Muscle of leg (tissue), 3 donors: ENCODE measurements at regions not wholly inside any gene's neighbourhood (a gene's known extent, or its start where the extent isn't known, plus 50 kb on each side); places are given as distances from the start of the nearest gene placed in this dataset.

Experiments used
- DNase-seq: peaks from one replicate; pipeline ENCODE4 v3.0.0; 2013
- H3K27ac ChIP-seq: one replicate; pipeline ENCODE4 v1.5.1; 2013; ENCODE audit warnings: mild to moderate bottlenecking, low read length, control low read depth
- H3K27me3 ChIP-seq: one replicate; pipeline ENCODE4 v1.6.1; 2013; ENCODE audit warnings: low read length; ENCODE audit not compliant: control insufficient read depth, insufficient read depth
- H3K36me3 ChIP-seq: one replicate; pipeline ENCODE4 v1.6.1; 2013; ENCODE audit warnings: low read length; ENCODE audit not compliant: control insufficient read depth, insufficient read depth
- H3K4me1 ChIP-seq: one replicate; pipeline ENCODE4 v1.6.1; 2013; ENCODE audit warnings: low read length; ENCODE audit not compliant: control insufficient read depth, insufficient read depth
- H3K4me3 ChIP-seq: one replicate; pipeline ENCODE4 v1.5.1; 2013; ENCODE audit warnings: low read length, control low read depth
- H3K9me3 ChIP-seq: replicated peaks from 2 replicates; pipeline ENCODE4 v1.6.1; 2013; ENCODE audit warnings: low read depth, low read length; ENCODE audit not compliant: control insufficient read depth
- whole genome bisulfite sequencing: methylation state at CpG from one replicate; pipeline ENCODE4 v1.1.5; 2013; ENCODE audit warnings: missing lambda C conversion rate; ENCODE audit not compliant: insufficient coverage; 5-methylcytosine and 5-hydroxymethylcytosine counted together

DNA sequence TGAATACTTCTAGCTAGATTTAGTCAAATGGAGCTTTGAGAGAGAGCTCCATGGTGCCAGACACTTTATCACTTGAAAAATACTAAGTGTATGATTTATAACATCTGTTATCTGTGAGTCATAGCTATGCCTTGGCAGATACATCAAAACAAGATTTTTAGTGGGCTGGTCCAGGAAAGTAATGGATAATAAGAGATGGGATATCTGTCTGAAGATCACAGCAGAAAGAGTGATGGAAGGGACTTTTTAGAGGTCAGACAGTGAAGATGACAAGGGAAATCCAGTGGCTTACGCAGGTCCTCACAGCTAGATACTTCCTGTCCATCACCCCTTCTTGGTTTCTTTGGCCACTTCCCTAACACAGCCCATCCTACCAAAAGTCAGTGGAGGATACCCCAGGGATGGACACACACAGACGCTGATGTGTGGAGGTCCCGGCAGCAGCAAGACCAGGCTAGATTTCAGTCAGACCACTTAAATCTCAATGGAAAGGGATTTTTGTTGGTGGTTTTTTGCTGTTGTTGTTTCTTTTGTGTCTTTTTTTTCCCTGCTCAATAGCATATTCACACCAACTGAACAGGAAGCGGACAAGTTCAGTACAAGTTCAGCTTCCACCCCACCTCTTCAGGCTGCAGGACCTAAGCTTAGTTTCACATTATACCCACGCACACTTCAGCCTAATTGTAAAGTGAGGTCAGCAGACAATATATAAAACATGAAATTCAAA is 209.3 kb downstream of the ALDH8A1 start:
- Histone ChIP-seq H3K9me3 (no peaks in the 10 kb centered on the region), H3K27me3 (no peaks in the 10 kb centered on the region), H3K36me3 (no peaks in the 10 kb centered on the region), H3K4me1 (peaks cover 7% of the 10 kb centered on the region), H3K27ac (no peak overlapping the region), H3K4me3 (no peak overlapping the region)
- no CpG with 5 or more reads among the region's 5 CpGs for WGBS
- DNase-seq, result no peak

DNA sequence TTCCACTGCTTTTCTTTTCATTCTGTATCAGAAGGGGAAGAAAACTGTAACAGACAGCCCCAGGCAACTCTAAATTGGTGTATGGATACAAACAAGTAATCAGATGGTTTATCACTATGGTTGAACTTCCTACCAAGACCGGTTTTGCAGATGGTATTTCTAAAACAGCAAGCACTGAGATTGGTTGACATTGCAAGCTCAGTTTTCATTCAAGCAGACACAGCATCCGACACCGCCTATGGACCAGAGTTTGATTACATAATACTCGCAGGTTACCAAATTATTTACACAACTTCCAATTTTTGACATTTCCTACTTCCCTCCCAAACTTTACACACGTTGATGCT is 209.9 kb downstream of the ALDH8A1 start:
- WGBS, result no CpG with 5 or more reads among the region's 5 CpGs
- Histone ChIP-seq H3K27ac (no peak overlapping the region), H3K4me3 (no peak overlapping the region), H3K9me3 (no peaks in the 10 kb centered on the region), H3K27me3 (no peaks in the 10 kb centered on the region), H3K4me1 (peaks cover 7% of the 10 kb centered on the region), H3K36me3 (no peaks in the 10 kb centered on the region)
- no peak for DNase-seq

DNA sequence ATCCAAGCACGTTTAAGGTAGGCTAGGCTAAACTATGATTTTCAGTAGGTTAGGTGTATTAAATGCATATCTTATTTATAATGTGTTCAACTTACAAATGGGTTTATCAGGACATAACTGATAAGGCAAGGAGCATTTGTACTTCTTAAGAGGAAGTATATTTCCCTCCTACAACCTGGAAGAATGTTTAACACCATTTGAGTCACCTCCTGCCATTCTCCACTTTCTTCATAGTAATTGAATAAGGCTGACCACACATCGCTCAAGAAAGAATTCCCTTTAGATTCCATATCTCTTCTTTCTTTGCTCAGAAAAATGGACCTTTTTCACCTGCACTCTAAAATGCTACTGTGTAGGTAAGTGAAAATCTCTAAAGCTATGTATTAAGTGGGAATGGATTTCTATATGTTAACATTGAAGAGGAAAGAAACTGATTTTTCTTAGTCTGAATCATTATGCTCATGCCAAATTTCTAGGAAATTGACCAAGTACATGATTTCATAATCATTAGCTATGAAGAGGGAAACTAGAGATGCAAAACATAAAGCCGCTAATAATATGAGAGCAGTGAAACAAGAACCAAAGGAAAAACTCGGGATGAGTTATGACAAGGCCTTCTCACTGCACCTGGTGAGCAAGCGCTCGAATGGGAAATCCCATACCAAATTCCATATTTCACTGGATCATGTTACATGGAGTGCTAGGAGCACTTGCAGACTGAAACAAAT is 210.4 kb downstream of the ALDH8A1 start:
- H3K27me3 ChIP-seq, result no peaks in the 10 kb centered on the region
- no peaks in the 10 kb centered on the region for H3K36me3 ChIP-seq
- no CpG with 5 or more reads among the region's 6 CpGs for WGBS
- H3K27ac ChIP-seq, result no peak overlapping the region
- no peaks in the 10 kb centered on the region for H3K9me3 ChIP-seq
- no peak overlapping the region for H3K4me3 ChIP-seq
- peak; percentile 77 for DNase-seq
- peaks cover 7% of the 10 kb centered on the region for H3K4me1 ChIP-seq

DNA sequence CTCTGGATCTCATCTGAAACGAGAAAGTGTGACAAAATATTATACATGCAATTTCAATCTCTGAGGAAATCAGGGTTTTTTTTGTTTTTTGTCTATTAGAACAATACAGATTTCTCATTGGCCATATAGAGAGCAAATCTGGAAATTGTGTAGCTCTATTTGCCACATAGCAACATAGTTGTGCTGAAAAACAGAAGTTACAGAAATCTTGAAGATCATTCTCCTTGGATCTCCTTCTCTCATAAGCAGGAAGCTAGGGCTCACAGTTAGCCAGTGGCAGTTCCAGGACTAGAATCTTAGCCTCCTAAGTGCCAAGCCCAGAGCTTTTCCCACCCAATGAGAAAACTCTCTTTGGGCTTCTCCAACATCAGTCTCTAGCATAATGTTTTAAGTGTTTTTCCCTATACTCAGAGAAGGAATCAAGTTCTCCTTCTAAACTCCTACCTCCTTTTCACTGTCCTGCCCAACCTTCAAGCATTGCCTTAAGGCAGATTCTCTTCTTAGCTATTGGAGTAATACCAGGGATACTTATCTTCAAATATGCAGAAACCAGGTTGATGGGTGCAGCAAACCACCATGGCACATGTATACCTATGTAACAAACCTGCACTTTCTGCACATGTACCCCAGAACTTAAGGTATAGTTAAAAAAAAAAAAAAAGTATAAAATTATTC is 211.6 kb downstream of the ALDH8A1 start:
- Histone ChIP-seq H3K27ac (no peak overlapping the region), H3K36me3 (no peaks in the 10 kb centered on the region), H3K27me3 (no peaks in the 10 kb centered on the region), H3K4me1 (peaks cover 7% of the 10 kb centered on the region), H3K4me3 (no peak overlapping the region), H3K9me3 (no peaks in the 10 kb centered on the region)
- DNase-seq, result no peak
- WGBS, result no CpG with 5 or more reads among the region's 1 CpG

DNA sequence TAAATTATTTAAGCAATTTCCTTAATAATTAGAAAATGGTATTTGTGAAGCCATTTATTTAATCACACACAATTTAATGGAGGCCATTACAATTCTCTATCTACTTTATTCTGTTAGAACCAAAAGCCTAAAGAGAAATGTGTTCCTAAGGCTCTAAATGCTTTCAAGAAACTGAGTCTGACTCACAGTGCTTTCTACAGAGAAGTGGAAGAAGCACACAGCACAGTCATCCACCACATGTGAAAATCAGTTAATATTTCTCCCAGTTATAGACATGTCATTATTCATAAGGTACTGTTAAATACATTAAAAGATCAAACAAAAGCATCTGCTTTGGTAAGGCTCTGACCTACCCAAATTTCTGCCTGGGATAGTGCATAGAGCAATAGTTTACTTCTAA is 214.4 kb downstream of the ALDH8A1 start:
- no peaks in the 10 kb centered on the region for H3K9me3 ChIP-seq
- H3K36me3 ChIP-seq, result no peaks in the 10 kb centered on the region
- H3K4me3 ChIP-seq, result no peak overlapping the region
- peaks cover under 1% of the 10 kb centered on the region for H3K4me1 ChIP-seq
- H3K27ac ChIP-seq, result no peak overlapping the region
- no peak for DNase-seq
- no peaks in the 10 kb centered on the region for H3K27me3 ChIP-seq

DNA sequence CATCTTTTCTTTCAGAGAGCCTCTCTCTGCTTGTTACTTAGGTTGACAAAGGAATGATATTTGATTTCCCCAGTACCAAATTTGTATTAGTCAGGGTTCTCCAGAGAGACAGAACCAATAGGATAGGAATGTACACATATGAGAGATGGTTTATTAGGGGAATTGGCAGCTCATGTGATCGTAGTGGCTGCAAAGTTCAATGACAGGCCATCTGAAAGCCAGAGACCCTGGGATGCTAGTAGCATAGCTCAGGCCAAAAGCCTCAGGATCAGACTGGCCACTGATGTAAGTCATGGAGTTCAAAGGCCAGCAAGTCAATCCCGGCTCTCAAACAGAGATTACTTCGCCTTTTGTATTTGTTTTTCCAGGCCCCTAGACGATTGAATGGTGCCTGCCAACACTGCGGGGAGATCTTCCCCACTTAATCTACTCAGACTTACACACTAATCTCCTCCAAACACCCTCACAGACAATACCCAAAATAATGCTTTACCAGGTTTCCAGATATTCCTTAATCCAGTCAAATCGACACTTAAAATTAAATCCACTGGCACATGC is 215.5 kb downstream of the ALDH8A1 start:
- 42% methylated on average over 6 of the region's 6 CpGs for WGBS
- no peaks in the 10 kb centered on the region for H3K4me1 ChIP-seq
- no peak overlapping the region for H3K27ac ChIP-seq
- no peak for DNase-seq
- H3K4me3 ChIP-seq, result no peak overlapping the region
- H3K9me3 ChIP-seq, result no peaks in the 10 kb centered on the region
- H3K27me3 ChIP-seq, result no peaks in the 10 kb centered on the region
- no peaks in the 10 kb centered on the region for H3K36me3 ChIP-seq

DNA sequence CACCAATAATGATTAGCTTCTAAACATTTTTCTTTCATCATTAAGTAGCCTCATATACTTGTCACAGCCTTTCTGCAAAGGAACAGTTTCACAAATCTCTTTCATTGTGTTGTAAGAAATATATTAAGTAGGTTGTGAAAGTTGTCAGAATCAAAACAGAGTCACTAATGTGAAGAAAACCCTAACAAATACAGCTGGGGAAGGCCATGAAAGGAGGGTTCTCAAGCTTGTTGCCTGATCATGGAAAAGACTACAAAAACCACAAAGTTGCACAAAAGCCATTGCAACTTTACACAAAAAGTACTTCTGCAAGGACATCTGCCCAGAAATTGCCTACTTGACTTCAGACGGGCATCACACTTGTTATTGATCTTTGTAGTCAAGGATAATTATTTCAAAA is 216.1 kb downstream of the ALDH8A1 start:
- H3K27me3 ChIP-seq, result no peaks in the 10 kb centered on the region
- WGBS, result no CpG with 5 or more reads among the region's 1 CpG
- no peaks in the 10 kb centered on the region for H3K36me3 ChIP-seq
- no peaks in the 10 kb centered on the region for H3K9me3 ChIP-seq
- H3K4me3 ChIP-seq, result no peak overlapping the region
- no peaks in the 10 kb centered on the region for H3K4me1 ChIP-seq
- DNase-seq, result no peak
- no peak overlapping the region for H3K27ac ChIP-seq

DNA sequence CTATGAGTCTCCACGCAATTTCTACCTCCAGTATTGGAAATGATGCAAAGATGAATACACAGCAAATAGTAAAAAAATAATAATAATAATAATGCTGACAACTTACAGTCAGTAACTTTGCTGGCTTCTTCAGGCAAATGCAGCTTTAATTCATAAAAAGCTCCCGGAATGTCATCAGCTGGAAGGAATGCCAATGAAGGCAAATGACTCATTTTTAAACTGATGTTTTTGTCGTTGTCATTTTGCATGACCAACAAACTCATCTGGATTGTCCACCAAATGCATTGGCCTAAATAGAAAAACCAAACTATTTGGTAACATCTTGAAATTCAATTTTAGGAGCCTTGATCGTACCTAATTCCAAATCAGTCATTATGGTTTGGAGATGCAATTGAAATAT is 217.1 kb downstream of the ALDH8A1 start:
- Histone ChIP-seq H3K4me3 (no peak overlapping the region), H3K27me3 (no peaks in the 10 kb centered on the region), H3K9me3 (no peaks in the 10 kb centered on the region), H3K36me3 (no peaks in the 10 kb centered on the region), H3K27ac (no peak overlapping the region), H3K4me1 (no peaks in the 10 kb centered on the region)
- 80% methylated on average over 1 of the region's 4 CpGs for WGBS
- peak; percentile 51 for DNase-seq

DNA sequence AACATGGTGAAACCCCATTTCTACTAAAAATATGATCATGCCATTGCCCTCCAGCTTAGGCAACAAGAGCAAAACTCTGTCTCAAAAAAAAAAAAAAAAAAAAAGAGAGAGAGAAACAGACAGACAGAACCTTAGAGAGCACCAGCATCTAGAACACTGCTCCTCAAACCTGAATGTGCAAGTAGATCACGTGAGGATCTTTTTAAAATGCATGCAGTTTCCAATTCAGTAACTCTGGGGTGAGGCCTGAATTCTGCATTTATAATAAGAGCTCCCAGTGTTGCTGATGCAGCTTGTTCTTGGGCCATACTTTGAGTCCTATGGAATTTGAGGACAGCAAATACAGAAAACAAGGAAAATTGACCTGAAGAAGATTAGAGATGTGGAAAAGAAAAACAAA is 218.3 kb downstream of the ALDH8A1 start:
- Histone ChIP-seq H3K27me3 (no peaks in the 10 kb centered on the region), H3K4me1 (no peaks in the 10 kb centered on the region), H3K4me3 (no peak overlapping the region), H3K9me3 (no peaks in the 10 kb centered on the region), H3K27ac (no peak overlapping the region), H3K36me3 (no peaks in the 10 kb centered on the region)
- WGBS, result no CpG with 5 or more reads among the region's 1 CpG
- DNase-seq, result no peak

DNA sequence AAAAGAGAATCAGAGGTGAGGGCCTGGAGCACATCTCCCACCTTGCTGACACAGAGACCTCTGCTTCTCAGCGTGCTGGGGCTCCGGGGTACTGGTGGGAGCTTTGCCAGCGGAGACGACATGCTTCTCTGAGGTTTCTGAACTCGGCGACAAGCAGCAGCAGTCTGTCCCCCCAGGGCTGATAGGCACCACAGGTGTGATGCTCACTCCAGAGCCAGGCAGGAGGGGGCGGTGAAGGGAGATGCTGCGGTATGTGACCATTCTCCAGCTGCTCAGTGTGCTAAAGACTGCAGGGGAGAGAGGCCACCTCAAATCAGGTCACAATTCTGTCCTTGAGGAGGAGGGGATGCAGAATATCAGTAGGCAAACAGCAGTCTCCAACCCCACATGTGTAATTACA is 219.9 kb downstream of the ALDH8A1 start:
- Histone ChIP-seq H3K4me3 (no peak overlapping the region), H3K27me3 (no peaks in the 10 kb centered on the region), H3K27ac (no peak overlapping the region), H3K9me3 (no peaks in the 10 kb centered on the region), H3K36me3 (no peaks in the 10 kb centered on the region), H3K4me1 (no peaks in the 10 kb centered on the region)
- DNase-seq, result no peak
- WGBS, result 63% methylated on average over 7 of the region's 8 CpGs
